Skeletal muscle tissue (tissue), 3 donors: ENCODE measurements at regions not wholly inside any gene's neighbourhood (a gene's known extent, or its start where the extent isn't known, plus 50 kb on each side); places are given as distances from the start of the nearest gene placed in this dataset.

ENCODE experiments used
- H3K27ac ChIP-seq: one replicate; pipeline ENCODE4 v1.7.0; 2013; ENCODE audit warnings: mild to moderate bottlenecking, low read depth, low read length, inconsistent platforms
- H3K27me3 ChIP-seq, 3 donors: one replicate each; pipeline ENCODE4 v1.7.0; 2013; ENCODE audit warnings: low read length in 3 of 3; ENCODE audit not compliant: control insufficient read depth in 3 of 3, insufficient read depth in 3 of 3
- H3K36me3 ChIP-seq, 3 donors: one replicate each; pipeline ENCODE4 v1.7.0; 2013; ENCODE audit warnings: low read length in 3 of 3; ENCODE audit not compliant: control insufficient read depth in 3 of 3, insufficient read depth in 3 of 3
- H3K4me1 ChIP-seq, 3 donors: one replicate each; pipeline ENCODE4 v1.7.0; 2013; ENCODE audit warnings: low read length in 3 of 3, mild to moderate bottlenecking in 3 of 3; ENCODE audit not compliant: control insufficient read depth in 3 of 3, insufficient read depth in 3 of 3
- H3K4me3 ChIP-seq, 3 donors: one replicate each; pipeline ENCODE4 v1.7.0; 2013; ENCODE audit warnings: low read length in 3 of 3
- H3K9ac ChIP-seq, 3 donors: one replicate each; pipeline ENCODE4 v1.7.0; 2013; ENCODE audit warnings: low read length in 3 of 3, mild to moderate bottlenecking in 3 of 3, moderate library complexity in 2 of 3, low read depth in 1 of 3
- H3K9me3 ChIP-seq, 3 donors: one replicate each; pipeline ENCODE4 v1.7.0; 2013; ENCODE audit warnings: low read length in 3 of 3; ENCODE audit not compliant: control insufficient read depth in 3 of 3
- donor health status: Osteomylitis.

- Histone ChIP-seq H3K4me1 (no peaks in the 10 kb centered on the region), H3K27ac (no peak overlapping the region), H3K27me3 (no peaks in the 10 kb centered on the region), H3K9ac (no peak overlapping the region), H3K4me3 (no peak overlapping the region), H3K36me3 (no peaks in the 10 kb centered on the region), H3K9me3 (no peaks in the 10 kb centered on the region)
These were observed 979.6 kb downstream of the DTWD2 start for GRCh38 chr5:118008779-118009178.

GRCh38 chr5:118007262-118007661 lies 981.1 kb downstream of the DTWD2 start:
- H3K27ac ChIP-seq = no peak overlapping the region

GRCh38 chr5:118006219-118006618 lies 982.1 kb downstream of the DTWD2 start:
- H3K9me3 ChIP-seq = no peaks in the 10 kb centered on the region
- no peak overlapping the region for H3K27ac ChIP-seq
- H3K36me3 ChIP-seq = no peaks in the 10 kb centered on the region
- H3K4me1 ChIP-seq = no peaks in the 10 kb centered on the region
- no peaks in the 10 kb centered on the region for H3K27me3 ChIP-seq
- H3K9ac ChIP-seq = no peak overlapping the region
- no peak overlapping the region for H3K4me3 ChIP-seq

More at GRCh38 chr5:118007262-118007661, 981.1 kb downstream of the DTWD2 start:
- H3K36me3 ChIP-seq = no peaks in the 10 kb centered on the region
- no peaks in the 10 kb centered on the region for H3K9me3 ChIP-seq
- H3K4me3 ChIP-seq = no peak overlapping the region
- H3K27me3 ChIP-seq = no peaks in the 10 kb centered on the region
- H3K4me1 ChIP-seq = no peaks in the 10 kb centered on the region
- H3K9ac ChIP-seq = no peak overlapping the region

- H3K9me3 ChIP-seq = no peaks in the 10 kb centered on the region
These were observed 988.3 kb downstream of the DTWD2 start for GRCh38 chr5:117999939-118000549.

GRCh38 chr5:117982691-117983090 lies 1005.7 kb downstream of the DTWD2 start:
- Histone ChIP-seq H3K27ac (no peak overlapping the region), H3K9ac (no peak overlapping the region), H3K9me3 (no peaks in the 10 kb centered on the region), H3K36me3 (no peaks in the 10 kb centered on the region), H3K27me3 (no peaks in the 10 kb centered on the region), H3K4me1 (no peaks in the 10 kb centered on the region), H3K4me3 (no peak overlapping the region)

More at GRCh38 chr5:117999939-118000549, 988.3 kb downstream of the DTWD2 start:
- H3K27ac ChIP-seq = no peak overlapping the region
- no peak overlapping the region for H3K9ac ChIP-seq
- H3K4me3 ChIP-seq = no peak overlapping the region
- H3K27me3 ChIP-seq = no peaks in the 10 kb centered on the region
- H3K4me1 ChIP-seq = no peaks in the 10 kb centered on the region
- H3K36me3 ChIP-seq = no peaks in the 10 kb centered on the region

- Histone ChIP-seq H3K4me1 (no peaks in the 10 kb centered on the region), H3K9me3 (no peaks in the 10 kb centered on the region), H3K27ac (no peak overlapping the region), H3K27me3 (no peaks in the 10 kb centered on the region), H3K4me3 (no peak overlapping the region), H3K36me3 (no peaks in the 10 kb centered on the region), H3K9ac (no peak overlapping the region)
These were observed 1014.6 kb downstream of the DTWD2 start for GRCh38 chr5:117973785-117974184.

- H3K27ac ChIP-seq = no peak overlapping the region
- H3K36me3 ChIP-seq = no peaks in the 10 kb centered on the region
- no peaks in the 10 kb centered on the region for H3K27me3 ChIP-seq
- H3K9ac ChIP-seq = no peak overlapping the region
- no peak overlapping the region for H3K4me3 ChIP-seq
- H3K4me1 ChIP-seq = no peaks in the 10 kb centered on the region
- H3K9me3 ChIP-seq = no peaks in the 10 kb centered on the region
These were observed 1032.5 kb downstream of the DTWD2 start for GRCh38 chr5:117955831-117956230.

GRCh38 chr5:117954331-117954730 lies 1034.0 kb downstream of the DTWD2 start:
- H3K27ac ChIP-seq = no peak overlapping the region
- H3K36me3 ChIP-seq = no peaks in the 10 kb centered on the region
- H3K9me3 ChIP-seq = no peaks in the 10 kb centered on the region
- no peaks in the 10 kb centered on the region for H3K27me3 ChIP-seq
- no peaks in the 10 kb centered on the region for H3K4me1 ChIP-seq
- H3K4me3 ChIP-seq = no peak overlapping the region
- H3K9ac ChIP-seq = no peak overlapping the region

GRCh38 chr5:117953272-117953671 lies 1035.1 kb downstream of the DTWD2 start:
- no peaks in the 10 kb centered on the region for H3K4me1 ChIP-seq
- H3K27me3 ChIP-seq = no peaks in the 10 kb centered on the region
- no peak overlapping the region for H3K4me3 ChIP-seq
- H3K9ac ChIP-seq = no peak overlapping the region
- H3K27ac ChIP-seq = no peak overlapping the region
- H3K9me3 ChIP-seq = no peaks in the 10 kb centered on the region
- no peaks in the 10 kb centered on the region for H3K36me3 ChIP-seq

GRCh38 chr5:117947836-117948235 lies 1040.5 kb downstream of the DTWD2 start:
- Histone ChIP-seq H3K9me3 (no peaks in the 10 kb centered on the region), H3K27ac (no peak overlapping the region), H3K36me3 (no peaks in the 10 kb centered on the region), H3K4me3 (no peak overlapping the region), H3K9ac (no peak overlapping the region), H3K27me3 (no peaks in the 10 kb centered on the region), H3K4me1 (no peaks in the 10 kb centered on the region)
